GM18499 (cell line): ENCODE measurements at regions not wholly inside any gene's neighbourhood (a gene's known extent, or its start where the extent isn't known, plus 50 kb on each side); places are given as distances from the start of the nearest gene placed in this dataset.

Experiments used
- ATAC-seq: cut with Tn5 transposase; IDR thresholded peaks from one replicate; pipeline ENCODE4 v1.9.1; 2021; ENCODE audit warnings: moderate number of reproducible peaks; ENCODE audit not compliant: insufficient read depth, unreplicated experiment

DNA sequence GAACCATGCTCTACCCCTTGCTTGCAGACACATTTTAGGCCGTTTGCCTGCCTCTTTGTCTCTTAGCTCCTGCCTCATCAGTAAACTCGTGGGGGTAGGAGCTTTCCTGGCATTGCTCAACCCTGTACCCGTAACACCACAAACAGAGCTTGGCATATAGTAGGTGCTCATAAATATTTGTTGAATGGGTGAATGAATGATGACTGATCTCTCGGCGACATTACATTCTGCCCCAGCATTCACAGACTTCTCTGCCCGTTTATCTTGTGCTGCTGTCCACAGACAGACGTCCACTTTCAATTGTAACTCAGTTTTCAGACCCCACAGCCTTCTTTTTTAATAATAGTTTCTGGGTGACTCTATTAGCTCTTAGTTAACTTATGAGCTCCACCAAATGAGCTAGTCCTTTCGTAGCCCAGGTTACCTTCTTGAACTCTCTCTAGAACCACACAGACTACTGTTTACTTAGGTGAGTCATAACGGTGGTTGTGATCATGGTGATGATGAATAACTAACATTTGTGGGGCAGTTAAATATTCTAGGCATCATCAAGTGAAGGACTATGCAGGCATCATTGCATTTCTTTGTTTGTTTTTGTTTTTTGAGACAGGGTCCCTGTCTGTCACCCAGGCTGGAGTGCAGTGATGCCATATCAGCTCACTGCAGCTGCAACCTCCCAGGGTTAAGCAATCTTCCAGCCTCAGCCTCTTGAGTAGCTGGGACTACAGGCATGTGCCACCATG is 188.4 kb downstream of the ADAMTS15 start:
- peak; percentile 59 for ATAC-seq

DNA sequence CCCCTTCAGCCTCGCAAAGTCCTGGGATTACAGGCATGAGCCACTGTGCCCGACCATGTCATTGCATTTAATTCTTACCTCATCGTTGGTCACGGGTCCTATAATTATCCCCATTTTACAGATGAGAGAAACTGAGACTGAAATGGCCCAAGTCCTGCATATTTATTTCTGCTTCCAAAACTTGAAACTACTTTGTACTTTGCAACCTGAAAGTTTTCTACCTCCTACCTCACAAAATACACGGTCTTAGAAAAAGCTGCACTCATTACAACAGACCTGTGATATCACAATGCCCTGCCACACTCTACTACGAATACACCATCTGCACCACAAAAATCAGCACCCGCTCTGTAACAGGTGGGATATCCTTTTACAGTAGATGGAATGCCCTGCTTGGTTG is 189.1 kb downstream of the ADAMTS15 start:
- no peak for ATAC-seq

DNA sequence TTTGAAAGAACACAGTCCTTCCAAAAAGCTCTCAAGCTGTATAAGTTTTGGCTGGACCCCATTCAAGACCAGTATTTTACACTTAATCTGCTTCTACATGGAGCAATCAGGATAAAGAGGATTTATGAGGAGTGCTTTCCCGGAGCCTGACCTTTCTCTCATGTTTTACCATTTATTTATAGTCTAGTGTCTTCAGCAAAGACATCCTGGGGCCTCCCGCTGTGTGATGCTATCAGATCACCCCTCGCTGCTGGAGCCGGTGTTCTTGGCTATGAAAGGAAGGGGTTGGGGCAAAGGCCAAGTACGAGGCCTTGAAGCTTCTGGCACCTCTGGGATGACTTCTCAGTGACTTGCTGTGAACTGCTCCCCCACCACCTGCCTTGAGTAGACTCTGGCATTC is 189.6 kb downstream of the ADAMTS15 start:
- no peak for ATAC-seq

DNA sequence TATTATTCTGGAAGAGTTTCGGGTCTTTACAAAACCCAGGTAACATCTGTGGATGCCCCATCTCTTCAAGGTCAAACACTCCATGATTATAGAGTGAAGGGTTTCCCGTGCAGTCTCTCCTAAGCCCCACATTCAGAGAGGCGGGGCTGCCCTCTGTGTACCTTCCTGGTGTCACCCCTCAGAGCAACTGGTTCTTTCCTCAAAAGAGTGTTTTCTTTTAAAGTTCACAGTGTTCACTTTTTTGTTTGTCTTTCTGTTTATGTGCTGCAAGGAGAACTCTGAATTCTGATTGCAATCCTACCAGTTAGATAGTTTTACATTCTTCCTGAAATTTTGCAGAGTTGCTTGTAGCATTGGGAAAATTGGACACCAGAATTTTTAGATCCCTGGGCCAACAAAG is 190.2 kb downstream of the ADAMTS15 start:
- no peak for ATAC-seq

DNA sequence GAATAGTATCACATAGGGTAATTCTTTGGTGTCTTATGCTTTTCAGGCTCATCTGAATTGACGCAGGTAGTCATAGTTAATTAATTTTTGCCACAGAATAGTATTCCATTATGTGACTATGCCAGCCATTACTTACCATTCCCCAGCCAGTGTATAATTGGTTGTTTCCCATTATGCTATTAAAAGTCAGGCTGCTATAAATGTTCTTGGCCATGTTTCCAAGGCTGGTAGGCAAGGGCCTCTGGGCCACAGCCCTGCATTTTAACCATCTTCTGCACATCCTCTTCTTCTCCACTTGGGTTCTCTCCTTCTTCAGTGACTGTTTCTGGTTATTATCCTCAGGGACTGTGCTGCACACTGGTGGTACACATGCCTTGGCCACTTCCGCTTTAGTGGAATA is 190.9 kb downstream of the ADAMTS15 start:
- ATAC-seq, result no peak

DNA sequence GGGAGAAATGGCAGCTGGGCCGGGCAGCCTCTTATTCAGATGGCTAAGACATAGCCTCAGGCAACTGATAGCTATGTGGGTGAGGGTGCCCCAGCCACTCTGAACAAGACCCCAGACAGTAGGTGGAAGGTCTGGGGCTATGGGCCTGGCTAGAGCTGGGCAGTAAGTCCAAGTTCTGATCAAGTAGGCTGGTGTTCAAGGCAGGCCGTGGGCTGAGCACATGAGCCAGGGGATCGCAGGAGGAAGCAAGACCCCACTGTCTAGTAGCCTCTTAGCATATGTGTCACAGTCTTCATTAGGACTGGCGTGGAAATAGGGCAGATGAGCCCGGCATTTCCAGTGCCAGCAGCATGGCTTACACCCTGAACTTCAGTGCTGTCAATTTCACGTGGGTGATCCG is 192.1 kb downstream of the ADAMTS15 start:
- no peak for ATAC-seq

DNA sequence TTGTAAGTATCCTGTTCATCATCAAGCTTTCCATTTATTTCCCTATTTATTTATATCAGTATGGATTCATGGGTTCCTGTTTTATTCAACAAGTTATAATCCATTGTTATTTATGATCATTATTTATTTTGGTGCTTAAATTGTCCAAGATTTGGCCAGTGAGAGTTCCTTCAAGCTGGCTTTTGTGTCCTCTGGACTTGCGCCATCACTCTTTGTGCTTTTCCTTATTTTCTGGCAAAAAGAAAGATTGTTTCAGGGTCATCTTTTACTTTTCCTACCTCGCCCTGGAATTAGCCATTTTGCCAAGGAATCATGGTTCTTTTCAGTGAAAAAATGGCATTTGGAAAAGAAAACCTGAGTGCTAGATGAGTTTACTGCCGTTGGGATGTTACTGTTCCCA is 193.4 kb downstream of the ADAMTS15 start:
- ATAC-seq, result no peak

DNA sequence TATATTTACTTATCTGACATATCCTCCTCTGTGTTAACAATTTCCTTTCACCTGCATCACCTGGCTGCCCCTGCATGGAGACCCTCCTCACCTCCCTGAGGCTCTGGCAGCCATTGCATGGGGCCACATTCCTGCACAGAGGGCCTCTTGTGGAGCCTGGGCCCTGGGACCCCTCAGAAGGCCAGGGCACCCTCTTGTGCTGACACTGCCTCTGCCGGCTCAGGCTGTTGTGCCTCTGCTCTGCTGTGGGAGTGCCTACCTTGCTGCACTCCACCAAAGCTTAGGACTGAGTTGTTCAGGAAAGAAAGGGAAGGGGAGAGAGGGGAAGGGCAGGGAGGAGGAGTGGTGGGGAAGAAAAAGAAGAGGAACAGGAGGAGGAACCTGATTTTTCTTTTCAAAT is 194.5 kb downstream of the ADAMTS15 start:
- no peak for ATAC-seq

DNA sequence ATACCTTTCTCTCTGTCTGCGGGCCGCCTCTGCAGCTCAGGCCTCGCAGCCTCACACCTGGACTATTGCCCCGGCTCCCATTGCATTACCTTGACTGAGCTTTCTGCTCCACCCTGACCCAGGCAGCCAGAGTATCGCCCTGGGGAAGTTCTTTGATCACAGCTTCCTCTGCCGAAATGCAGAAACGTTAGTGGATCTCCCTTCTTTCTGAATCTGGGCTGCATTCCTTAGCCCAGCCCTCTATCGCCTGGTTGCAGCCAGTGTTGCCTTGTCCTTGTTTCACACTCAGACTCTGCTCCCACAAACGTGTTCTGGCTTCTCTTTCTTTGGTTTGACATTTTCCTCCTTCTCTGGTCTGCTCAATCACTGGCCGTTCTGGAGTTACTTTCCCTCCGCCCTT is 195.7 kb downstream of the ADAMTS15 start:
- no peak for ATAC-seq

DNA sequence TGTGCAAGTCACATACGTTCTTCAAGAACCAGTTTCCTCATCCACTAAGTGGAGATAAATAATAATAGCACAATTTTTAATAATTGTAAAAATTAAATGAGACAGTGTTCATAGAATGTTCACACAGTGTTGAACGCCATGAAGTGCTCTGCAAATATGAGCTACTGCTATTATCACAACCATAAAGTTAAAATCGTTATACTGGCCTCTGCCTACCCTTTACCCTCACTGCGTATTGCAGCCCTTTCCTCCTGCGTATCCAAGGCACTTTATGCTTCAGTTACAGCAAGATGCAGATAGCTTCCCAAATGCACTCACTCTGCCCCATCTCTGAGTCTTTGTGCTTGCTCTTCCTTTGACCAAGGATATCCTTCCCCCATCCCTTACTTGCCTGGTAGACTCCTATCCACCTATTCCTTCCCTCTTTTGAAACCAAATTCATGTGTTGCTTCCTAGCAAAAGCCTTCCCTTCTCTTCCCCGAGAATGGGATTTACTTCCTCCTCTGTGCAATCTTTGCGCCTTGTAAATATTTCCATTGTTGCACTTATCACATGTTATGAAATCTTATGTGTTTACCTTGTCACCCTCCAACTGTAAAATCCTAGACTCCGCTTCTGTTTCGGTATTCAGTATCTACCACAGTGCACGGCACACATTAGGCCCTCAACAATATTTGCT is 196.9 kb downstream of the ADAMTS15 start:
- ATAC-seq, result no peak

DNA sequence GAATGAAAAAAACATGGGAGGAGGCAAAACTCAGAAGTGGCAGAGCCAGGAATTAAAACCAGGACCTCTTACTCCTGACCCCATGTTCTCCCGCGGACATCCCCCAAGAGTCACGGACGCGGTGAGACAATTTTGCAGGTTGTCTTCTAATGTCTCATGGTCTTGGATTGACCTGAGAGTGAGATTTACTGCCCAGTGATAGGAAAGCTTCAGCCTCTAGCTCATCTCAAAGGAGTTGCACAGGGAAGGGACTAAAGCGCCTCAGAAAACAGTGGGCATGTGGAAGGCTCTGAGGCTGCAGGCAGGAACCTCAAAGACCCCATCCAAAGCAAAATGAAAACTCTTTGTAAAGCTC is 197.4 kb downstream of the ADAMTS15 start:
- ATAC-seq, result no peak

DNA sequence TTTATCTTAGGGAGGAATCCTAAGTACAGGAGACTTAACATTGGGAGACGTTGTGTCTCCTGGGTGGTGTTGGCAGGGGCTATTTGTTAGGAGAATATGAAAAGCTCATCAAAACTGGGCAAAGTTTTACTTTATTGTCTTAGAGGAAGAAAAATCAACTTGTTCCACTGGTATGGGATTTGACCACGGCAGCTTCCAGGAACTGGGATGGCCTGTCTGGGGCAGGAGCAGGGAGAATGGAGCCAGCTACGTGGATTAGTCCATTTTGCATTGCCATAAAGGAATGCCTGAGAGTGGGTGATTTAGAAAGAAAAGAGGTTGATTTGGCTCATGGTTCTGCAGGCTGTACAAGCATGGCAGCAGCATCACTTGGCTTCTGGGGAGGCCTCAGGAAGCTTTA is 198.4 kb downstream of the ADAMTS15 start:
- ATAC-seq, result no peak

DNA sequence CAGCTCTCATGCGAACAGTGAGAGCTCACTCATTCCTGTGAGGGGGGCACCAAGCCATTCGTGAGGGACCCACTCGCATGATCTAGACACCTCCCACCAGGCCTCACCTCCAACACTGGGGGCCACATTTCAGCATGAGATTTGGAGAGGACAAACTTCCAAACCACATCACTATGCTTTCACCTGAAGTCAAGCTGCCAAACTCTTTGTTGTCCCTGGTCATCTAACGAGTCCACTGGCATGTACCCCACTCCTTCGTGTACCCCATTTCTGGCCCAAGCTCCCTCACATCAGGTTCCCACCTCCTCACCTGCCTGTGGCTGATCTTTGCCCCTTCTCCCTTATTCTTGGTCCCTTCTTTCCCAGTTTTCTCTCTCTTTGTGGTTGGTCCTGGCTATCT is 198.9 kb downstream of the ADAMTS15 start:
- ATAC-seq, result no peak

DNA sequence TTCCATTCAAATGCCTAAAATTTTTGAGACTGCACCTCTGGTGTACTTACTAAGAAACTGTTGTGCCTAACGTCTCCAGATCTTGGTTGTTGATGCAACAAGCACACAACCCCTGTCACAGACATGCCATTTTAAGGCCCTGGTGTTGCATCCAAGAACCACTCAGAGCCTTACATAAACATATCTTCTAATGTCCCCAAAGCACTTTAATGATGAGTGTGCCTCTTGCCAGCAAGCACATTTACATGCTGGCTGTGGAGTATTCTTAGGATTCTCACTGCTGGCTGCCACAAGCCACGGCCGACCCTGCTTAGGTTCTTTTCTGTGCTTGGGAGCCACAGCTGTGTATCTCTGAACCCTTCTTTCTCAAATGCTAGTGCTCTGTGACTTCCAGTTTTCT is 201.4 kb downstream of the ADAMTS15 start:
- no peak for ATAC-seq

DNA sequence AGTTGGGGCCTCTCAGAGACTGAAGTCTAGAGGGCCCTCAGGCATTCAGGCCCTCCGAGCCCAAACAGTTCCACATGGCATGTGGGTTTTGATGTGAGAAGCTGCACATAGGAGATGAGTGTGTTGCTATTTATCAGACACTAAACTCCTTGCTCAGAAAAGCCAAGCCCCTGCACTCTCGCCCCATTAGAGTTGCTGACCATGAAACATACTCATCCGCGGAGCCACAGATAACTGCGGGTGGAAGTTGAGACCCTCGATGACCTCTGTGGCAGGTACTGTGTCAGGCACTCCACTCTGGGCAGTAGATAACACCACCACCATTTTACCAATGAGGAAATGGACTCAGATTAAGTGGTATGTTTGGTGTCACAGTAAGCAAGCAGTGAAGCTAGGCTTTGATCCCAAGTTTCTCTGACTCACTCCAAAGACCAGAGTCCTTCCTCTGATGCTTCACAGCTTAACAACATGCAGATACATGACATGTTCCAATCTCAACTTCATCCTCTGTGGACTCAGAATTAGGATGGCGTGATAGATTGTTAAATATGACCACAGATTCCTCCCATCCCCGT is 202.1 kb downstream of the ADAMTS15 start:
- ATAC-seq, result no peak

DNA sequence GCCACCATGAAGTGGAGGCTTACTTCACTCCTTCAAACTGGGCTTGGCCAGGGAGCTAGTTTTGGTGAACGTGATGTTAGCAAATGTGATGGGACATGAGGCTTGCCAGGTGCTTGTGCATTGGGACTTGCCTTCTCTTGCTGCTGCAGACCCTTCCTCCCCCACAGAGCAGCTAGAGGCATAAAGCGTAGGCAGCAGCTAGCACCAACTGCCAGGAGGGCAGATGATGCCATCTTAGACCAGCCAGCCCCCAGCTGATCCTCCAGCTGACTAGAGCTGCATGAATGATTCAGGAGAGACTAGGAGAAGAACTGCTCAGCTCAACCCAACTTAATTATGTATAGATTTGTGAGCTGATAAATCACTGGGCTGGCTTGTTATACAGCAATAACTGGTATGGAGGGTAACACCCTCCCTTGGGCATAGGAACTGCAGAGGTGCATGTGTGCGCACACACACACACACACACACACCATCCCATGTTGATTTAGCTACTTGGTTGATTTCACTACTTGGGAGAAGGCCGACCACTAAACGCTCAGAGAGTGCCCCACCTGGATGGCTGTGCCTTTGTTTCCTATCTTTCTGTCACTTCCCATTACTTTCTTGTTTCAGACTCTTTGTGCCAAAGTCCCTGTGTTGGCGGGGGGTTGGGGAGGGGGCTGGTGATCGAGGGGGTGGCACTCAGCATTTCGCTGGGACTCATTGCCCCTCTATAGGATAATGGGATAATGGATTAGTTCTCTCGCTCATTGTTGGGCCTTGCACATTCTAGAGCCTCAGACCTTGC is 202.8 kb downstream of the ADAMTS15 start:
- ATAC-seq, result no peak

DNA sequence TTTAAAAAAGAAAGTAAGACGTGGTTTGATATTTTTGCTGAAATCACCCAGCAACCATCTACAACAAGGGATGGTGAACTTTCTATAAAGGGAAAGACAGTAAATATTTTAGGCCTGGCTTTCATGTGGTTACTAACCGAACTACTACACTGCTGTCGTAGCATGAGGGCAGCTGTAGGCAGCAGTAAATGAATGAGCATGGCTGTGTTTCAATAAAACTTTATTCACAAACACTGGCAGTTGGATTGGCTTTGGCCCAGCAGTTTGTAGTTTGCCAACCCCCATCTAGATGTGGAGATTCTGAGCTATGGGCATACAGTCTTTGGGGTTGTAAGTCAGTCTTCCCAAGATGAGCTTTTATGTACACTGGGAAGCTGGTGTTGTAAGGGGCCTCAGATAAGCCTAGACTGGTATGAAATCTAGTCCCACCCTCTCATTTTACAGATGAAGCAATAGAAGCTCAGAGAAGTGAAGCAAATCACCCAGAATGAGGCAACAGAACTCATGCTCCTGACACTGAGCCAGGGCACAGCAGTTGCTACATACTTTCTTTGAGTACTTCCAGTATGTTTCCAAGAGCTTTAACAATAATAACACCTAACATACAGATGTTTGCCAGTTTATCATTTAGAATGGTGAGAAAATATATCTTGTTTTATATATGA is 204.4 kb downstream of the ADAMTS15 start:
- no peak for ATAC-seq

DNA sequence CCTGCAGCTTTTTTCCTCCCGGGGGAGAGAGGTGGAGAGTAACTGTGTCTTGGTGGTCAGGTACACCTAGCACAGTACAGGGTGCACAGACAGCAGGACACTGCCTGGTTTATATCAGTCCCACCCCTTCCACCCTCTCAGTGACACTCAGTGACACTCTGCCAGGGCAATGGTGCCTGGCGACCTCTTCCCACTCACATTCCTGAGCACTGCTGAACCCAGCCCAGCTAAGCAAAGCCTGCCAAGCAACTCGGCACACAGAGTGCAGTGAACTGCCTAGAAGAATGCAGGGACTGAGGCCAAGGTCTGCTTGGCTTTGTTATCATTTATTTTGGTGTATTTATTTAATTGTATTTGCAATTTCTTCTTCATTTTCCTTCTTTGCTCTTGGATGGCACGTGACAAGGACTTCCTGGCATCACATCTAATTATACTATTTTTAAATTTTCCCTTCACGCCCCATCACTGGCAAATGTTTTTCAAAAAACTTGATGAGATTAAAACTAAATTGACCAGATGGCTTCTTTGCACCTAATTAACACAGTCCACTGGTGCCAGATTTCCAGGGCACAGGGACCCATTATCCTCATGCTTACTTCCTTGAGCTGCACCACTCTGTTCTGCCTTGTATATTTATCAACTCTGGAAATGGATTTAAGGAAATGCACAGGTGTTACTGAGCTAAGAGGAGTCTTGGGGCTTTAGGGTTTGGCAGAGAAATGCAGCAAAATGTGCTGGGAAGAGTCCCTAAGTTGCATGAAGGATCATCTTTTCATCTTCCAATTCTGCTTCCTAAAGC is 205.6 kb downstream of the ADAMTS15 start:
- no peak for ATAC-seq

DNA sequence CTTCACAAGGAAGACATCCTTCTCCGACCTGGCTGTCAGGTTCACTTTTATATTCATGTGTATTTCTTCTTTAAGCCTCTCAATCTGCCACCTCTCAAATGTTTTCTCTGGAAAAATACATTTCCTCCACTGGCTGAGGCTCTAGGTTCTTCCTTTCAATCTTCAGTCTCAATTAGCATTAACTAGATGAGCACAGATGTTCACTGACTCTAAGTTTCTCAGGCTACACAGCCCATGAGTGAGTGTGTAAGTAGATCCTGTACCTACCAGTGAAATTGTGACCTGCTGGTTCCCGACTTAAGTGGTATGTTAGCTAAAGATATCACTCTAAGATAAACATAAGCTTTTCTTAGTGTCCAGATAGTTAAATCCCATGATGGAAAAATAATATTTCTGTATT is 206.9 kb downstream of the ADAMTS15 start:
- ATAC-seq, result no peak

DNA sequence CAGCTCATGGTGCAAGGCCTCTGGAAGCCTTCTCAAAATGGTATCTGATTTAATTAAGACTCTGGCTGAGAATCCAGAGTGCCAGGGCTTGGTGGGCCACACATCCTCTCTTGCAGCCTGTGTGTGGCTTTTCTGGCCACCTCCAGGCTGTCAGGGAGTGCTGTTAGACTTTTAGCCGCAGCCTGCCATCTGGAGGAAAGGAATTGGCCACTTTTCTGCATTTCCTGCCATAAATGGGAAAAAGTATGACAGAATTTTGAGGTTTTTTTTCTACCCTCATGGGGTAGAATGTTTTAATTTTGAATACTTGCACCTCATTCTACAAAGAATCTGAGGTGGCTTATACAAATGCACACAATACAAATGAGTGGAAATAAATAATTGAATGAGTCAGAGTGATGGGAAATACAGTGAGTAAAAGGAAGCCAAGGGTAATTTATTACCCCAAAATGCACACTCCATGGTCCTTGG is 218.4 kb downstream of the ADAMTS15 start:
- no peak for ATAC-seq
